ENCODE measurements at regions not wholly inside any gene's neighbourhood (a gene's known extent, or its start where the extent isn't known, plus 50 kb on each side); places are given as distances from the start of the nearest gene placed in this dataset.

GRCh38 chr1:228825840-228826484, 90.7 kb downstream of the RHOU start:
- ATAC-seq (no peak), DNase-seq (no peak)
- no peak for TF ChIP-seq POLR2A (IDR thresholded peaks at IDR 0.05)
- TF ChIP-seq CTCF (IDR thresholded peaks at IDR 0.05 in 4 of 5, conservative IDR thresholded peaks at IDR 0.05 in 1 of 5) = no peak
- Histone ChIP-seq H3K36me3 (no peaks in the 10 kb centered on the region), H3K27ac (no peak overlapping the region), H3K4me3 (no peak overlapping the region), H3K9me3 (no peaks in the 10 kb centered on the region), H3K27me3 (no peaks in the 10 kb centered on the region), H3K4me1 (peaks cover 0 to 10% of the 10 kb centered on the region in 2 donors)
- intact Hi-C loops (cut with DNase I; ENCODE audit: low total_unique reads) = no loop called here
- in situ Hi-C loops (cut with MboI; ENCODE audit: low sequenced_read_pairs in 4 of 4) = no loop called here

GRCh38 chr1:228827019-228827418, 91.7 kb downstream of the RHOU start:
- intact Hi-C loops (cut with DNase I; ENCODE audit: low total_unique reads) (no loop called here), in situ Hi-C loops (cut with MboI; ENCODE audit: low sequenced_read_pairs in 4 of 4) (no loop called here)
- DNase-seq = no peak
- TF ChIP-seq POLR2A (IDR thresholded peaks at IDR 0.05) (peak in 1 of 2 donors; percentile 28), CTCF (IDR thresholded peaks at IDR 0.05 in 4 of 5, conservative IDR thresholded peaks at IDR 0.05 in 1 of 5) (no peak)
- Histone ChIP-seq H3K27me3 (no peaks in the 10 kb centered on the region), H3K9me3 (no peaks in the 10 kb centered on the region), H3K36me3 (no peaks in the 10 kb centered on the region), H3K4me3 (no peak overlapping the region), H3K4me1 (peaks cover 0 to 10% of the 10 kb centered on the region in 2 donors), H3K27ac (no peak overlapping the region)
- ATAC-seq = peak; percentile 63 to 93

GRCh38 chr1:228828151-228828550, 92.9 kb downstream of the RHOU start:
- no peaks in the 10 kb centered on the region for H3K36me3 ChIP-seq
- intact Hi-C loops (cut with DNase I; ENCODE audit: low total_unique reads) = no loop called here
- DNase-seq (no peak), ATAC-seq (no peak)
- peaks cover 0 to 11% of the 10 kb centered on the region in 2 donors for H3K4me1 ChIP-seq
- H3K9me3 ChIP-seq = no peaks in the 10 kb centered on the region
- no peaks in the 10 kb centered on the region for H3K27me3 ChIP-seq
- no peak overlapping the region for H3K27ac ChIP-seq
- in situ Hi-C loops (cut with MboI; ENCODE audit: low sequenced_read_pairs in 4 of 4) = no loop called here
- no peak for TF ChIP-seq POLR2A (IDR thresholded peaks at IDR 0.05)
- no peak for TF ChIP-seq CTCF (IDR thresholded peaks at IDR 0.05 in 4 of 5, conservative IDR thresholded peaks at IDR 0.05 in 1 of 5)
- no peak overlapping the region for H3K4me3 ChIP-seq

GRCh38 chr1:228830185-228830953, 95.1 kb downstream of the RHOU start:
- no peaks in the 10 kb centered on the region for H3K36me3 ChIP-seq
- H3K27me3 ChIP-seq = no peaks in the 10 kb centered on the region
- no peaks in the 10 kb centered on the region for H3K9me3 ChIP-seq
- in situ Hi-C loops (cut with MboI; ENCODE audit: low sequenced_read_pairs in 4 of 4) = no loop called here
- H3K4me3 ChIP-seq = no peak overlapping the region
- no peak for TF ChIP-seq POLR2A (IDR thresholded peaks at IDR 0.05)
- TF ChIP-seq CTCF (IDR thresholded peaks at IDR 0.05 in 4 of 5, conservative IDR thresholded peaks at IDR 0.05 in 1 of 5) = no peak
- intact Hi-C loops (cut with DNase I; ENCODE audit: low total_unique reads) = loop anchor here (10.0 kb wide), 1 partner anchor 96 kb away; the partner anchor contains the start of gene RHOU
- ATAC-seq (no peak), DNase-seq (peak in 1 of 2 donors; percentile 24)
- no peak overlapping the region for H3K27ac ChIP-seq
- H3K4me1 ChIP-seq = peaks cover 0 to 24% of the 10 kb centered on the region in 2 donors

Measured in gastrocnemius medialis (tissue), 4 donors.